SH-SY5Y (cell line): ENCODE measurements at regions not wholly inside any gene's neighbourhood (a gene's known extent, or its start where the extent isn't known, plus 50 kb on each side); places are given as distances from the start of the nearest gene placed in this dataset.

ENCODE experiments used
- GATA2 ChIP-seq: IDR thresholded peaks from 2 replicates; pipeline ENCODE4 v1.6.1; 2011; ENCODE audit warnings: mild to moderate bottlenecking, low read depth, low read length
- GATA3 ChIP-seq: IDR thresholded peaks from 2 replicates; pipeline ENCODE4 v1.6.1; 2011; ENCODE audit warnings: low read depth, mild to moderate bottlenecking, low read length, moderate library complexity

- TF ChIP-seq GATA3 (no peak), GATA2 (no peak)
Observed at GRCh38 chr2:198499539-198499938, 695.1 kb downstream of the PLCL1 start.

DNA sequence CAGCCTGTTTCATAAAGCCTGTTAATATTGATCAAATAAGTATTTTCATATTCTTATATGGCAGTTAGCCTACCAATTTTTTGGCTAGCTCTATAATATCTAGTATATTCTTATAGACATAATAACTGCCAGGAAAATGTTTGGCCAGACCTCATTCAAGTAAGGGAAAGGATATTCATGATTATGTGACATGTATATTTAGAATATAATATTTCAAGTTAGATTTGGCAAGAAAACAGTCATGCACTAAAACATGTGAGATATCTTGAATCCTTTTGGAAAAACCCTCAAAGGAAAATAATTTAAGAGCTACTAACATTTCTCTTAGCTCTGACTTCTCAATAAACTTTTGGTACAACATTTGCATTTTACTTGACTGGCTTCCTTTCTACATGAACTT is 694.1 kb downstream of the PLCL1 start:
- TF ChIP-seq GATA3 (no peak), GATA2 (no peak)

GRCh38 chr2:198498048-198498447 is 693.7 kb downstream of the PLCL1 start:
- TF ChIP-seq GATA3 (no peak), GATA2 (no peak)

DNA sequence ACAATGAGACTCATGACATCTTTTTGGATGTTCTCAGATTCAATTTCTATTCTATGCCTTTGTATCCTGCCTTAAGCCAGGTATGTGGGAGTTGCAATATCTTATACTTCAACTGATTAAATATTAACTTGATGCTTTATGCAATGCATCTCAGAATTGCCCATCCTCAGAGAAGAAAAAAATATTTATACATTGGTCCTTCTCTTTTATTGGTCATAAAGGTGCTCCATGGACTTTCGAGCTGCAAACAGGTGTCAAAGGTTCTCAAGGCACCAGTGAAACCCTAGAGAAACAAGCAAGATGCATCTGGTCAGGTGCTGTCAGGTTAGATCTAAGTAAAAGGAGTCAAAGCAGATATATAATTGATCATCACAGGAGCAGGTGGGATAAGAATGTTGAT is 690.5 kb downstream of the PLCL1 start:
- TF ChIP-seq GATA2 = no peak
- TF ChIP-seq GATA3 = no peak

- TF ChIP-seq GATA2 = no peak
- TF ChIP-seq GATA3 = no peak
Observed at GRCh38 chr2:198490748-198491147, 686.4 kb downstream of the PLCL1 start.

DNA sequence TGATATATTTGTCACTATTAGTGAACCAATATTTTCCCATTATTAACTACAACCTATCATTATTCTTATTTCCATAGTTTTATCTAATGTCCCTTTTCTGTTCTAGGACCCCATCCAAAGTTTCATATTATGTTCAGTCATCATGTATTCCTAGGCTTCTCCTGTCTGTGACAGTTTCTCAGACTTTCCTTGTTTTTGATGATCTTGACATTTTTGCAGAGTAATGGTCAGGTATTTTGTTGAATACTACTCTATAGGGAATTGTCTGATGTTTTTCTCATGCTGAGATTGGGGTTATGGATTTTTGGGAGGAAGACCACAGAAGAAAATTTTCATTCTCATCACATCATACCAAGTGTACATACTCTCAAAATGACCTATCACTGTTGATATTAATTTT is 684.6 kb downstream of the PLCL1 start:
- TF ChIP-seq GATA2 = no peak
- TF ChIP-seq GATA3 = no peak

- no peak for TF ChIP-seq GATA2
- no peak for TF ChIP-seq GATA3
Observed at GRCh38 chr2:198483051-198483450, 678.7 kb downstream of the PLCL1 start.

DNA sequence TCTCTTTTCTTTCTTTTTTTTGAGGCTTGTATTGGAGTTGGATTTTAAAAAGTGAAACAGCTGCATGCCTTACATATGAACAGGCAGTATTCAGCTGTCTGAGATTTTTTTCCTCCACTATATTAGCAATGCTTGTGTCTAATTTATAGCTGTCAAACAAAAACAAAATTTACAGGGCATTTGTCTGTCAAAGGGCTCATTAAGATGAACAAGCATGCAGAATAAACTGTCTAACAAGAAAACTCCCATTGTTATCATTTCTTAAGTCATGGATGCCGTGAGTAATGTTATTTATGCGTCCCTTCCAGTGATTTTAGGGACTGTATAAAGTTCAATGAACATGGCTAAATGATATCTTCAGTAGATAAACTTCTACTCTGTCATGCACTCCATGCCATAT is 674.7 kb downstream of the PLCL1 start:
- TF ChIP-seq GATA2 = no peak
- TF ChIP-seq GATA3 = no peak

GRCh38 chr2:198478361-198478760 is 674.0 kb downstream of the PLCL1 start:
- no peak for TF ChIP-seq GATA3
- TF ChIP-seq GATA2 = no peak

- no peak for TF ChIP-seq GATA3
- no peak for TF ChIP-seq GATA2
Observed at GRCh38 chr2:198476007-198476406, 671.6 kb downstream of the PLCL1 start.

GRCh38 chr2:198471291-198471690 is 666.9 kb downstream of the PLCL1 start:
- TF ChIP-seq GATA3 (no peak), GATA2 (no peak)

DNA sequence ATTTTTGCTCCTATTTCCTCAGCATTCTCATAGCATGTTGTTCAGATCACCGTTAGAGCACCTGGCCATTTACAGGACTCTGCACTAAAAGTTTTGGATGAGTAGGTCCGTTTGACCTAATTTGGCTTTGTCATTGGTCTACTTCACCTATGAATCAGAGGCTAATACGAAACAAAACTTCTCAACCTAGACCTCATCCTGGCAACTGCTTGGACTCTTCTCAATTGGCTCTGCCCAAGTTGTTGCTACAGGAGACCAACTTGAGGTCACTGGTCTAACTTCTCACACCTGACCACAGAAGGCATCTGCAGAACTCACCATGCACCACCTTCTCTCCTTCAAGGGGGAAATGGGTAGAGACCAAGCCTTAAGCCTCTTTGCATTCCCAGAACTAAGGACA is 663.7 kb downstream of the PLCL1 start:
- TF ChIP-seq GATA3 (no peak), GATA2 (no peak)

DNA sequence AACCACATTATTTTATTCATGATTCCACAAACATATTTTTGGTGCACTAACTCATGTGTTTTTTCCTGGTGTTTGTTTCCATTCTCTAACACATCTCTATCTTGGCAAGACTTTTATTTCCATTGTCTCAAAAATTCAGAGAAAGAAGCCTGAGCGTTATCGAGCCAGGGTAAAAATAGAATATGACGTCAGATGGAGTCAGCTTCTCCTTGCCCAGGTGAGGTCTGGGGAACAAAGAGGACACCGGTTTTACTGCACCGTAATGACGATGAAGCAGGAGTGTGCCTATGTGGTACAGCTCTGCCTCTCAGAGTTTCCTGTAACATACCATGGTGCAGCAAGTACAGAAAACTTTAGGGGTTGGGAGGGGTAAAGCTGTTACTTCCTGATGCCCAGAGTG is 661.6 kb downstream of the PLCL1 start:
- no peak for TF ChIP-seq GATA3
- no peak for TF ChIP-seq GATA2

GRCh38 chr2:198456418-198456817 is 652.0 kb downstream of the PLCL1 start:
- TF ChIP-seq GATA2 (no peak), GATA3 (no peak)

- no peak for TF ChIP-seq GATA3
- no peak for TF ChIP-seq GATA2
Observed at GRCh38 chr2:198453866-198454265, 649.5 kb downstream of the PLCL1 start.

DNA sequence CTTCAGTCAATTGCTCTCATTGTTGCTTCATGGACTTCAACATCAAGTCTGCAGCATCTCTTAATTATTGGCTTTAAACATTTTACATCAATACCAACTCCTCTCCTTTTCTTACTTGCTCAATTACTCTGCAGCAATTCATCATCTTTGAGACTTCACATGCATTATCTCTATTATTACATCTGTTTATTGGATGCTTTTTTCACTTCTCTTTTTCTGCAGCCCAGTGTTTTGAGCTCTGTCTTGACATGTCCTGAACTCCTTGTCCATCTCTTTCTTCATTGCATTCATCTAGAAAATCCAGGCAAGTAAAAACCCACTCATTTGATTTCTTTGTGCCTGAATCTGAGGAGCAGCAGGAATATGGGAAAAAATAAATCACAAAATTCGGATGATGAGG is 647.9 kb downstream of the PLCL1 start:
- TF ChIP-seq GATA2 (no peak), GATA3 (no peak)

DNA sequence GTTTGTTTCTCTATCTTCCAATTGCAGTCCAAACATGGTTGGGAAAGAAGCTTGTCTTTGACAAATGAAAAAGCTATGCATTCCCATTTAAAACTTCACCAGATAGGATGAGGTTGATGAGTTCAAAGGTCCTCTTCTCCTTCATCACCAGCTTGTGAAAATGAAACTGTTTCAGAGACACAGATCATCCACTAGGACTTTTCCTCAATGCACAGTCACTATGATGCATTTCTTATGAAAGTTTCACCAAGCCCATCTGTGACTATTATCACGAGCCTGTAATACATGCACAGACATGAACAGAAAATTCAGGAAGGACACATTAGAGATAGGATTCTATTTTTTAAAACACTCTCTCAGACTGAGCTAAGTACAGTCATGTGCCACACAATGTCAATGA is 644.4 kb downstream of the PLCL1 start:
- TF ChIP-seq GATA2 (no peak), GATA3 (no peak)
